WTC11 (cell line): ENCODE measurements at regions not wholly inside any gene's neighbourhood (a gene's known extent, or its start where the extent isn't known, plus 50 kb on each side); places are given as distances from the start of the nearest gene placed in this dataset.

Experiments used
- ATAC-seq: fragments of 200-7000 bp; cut with Tn5 transposase; 2 replicates; pipeline ENCODE4 v1.10.0; 2021; ENCODE audit warnings: mild to moderate bottlenecking, moderate library complexity
- CTCF ChIA-PET: fragments of 300-600 bp; sonication (Branson Sonifier 250); formaldehyde crosslinking; loops from one replicate; lab custom pipeline; 2021; ENCODE audit warnings: antibody characterized with exemption; lab: Charles Lee
- POLR2A ChIA-PET: fragments of 350-600 bp; sonication (Branson Sonifier 250); formaldehyde crosslinking; loops from one replicate; lab custom pipeline; 2021; ENCODE audit warnings: antibody characterized with exemption; lab: Charles Lee
- DNase-seq: peaks from one replicate; pipeline ENCODE4 v3.0.0; 2021; ENCODE audit warnings: low spot score
- H3K27ac Mint-ChIP-seq: 2 replicates; pipeline ENCODE4 v1.8.0; 2021; ENCODE audit warnings: mixed read lengths
- H3K27me3 Mint-ChIP-seq: 2 replicates; pipeline ENCODE4 v1.8.0; 2021; ENCODE audit warnings: low read depth, mild to moderate bottlenecking, moderate library complexity, mixed read lengths
- H3K36me3 Mint-ChIP-seq: 2 replicates; pipeline ENCODE4 v1.8.0; 2021; ENCODE audit warnings: mixed read lengths
- H3K4me1 Mint-ChIP-seq: 2 replicates; pipeline ENCODE4 v1.8.0; 2022; ENCODE audit warnings: mixed read lengths
- H3K4me3 Mint-ChIP-seq: 2 replicates; pipeline ENCODE4 v1.8.0; 2021; ENCODE audit warnings: mild to moderate bottlenecking, moderate library complexity, mixed read lengths
- H3K9me3 Mint-ChIP-seq: 2 replicates; pipeline ENCODE4 v1.8.0; 2021; ENCODE audit warnings: mixed read lengths
- ATF1 ChIP-seq: sonication (generic); formaldehyde crosslinking; IDR thresholded peaks from 2 replicates; pipeline ENCODE4 v1.8.1; 2023; ENCODE audit warnings: mild to moderate bottlenecking, moderate library complexity, missing genetic modification reagents
- CREM ChIP-seq: sonication (generic); formaldehyde crosslinking; IDR thresholded peaks from 2 replicates; pipeline ENCODE4 v1.8.1; 2022; ENCODE audit warnings: mild to moderate bottlenecking, missing genetic modification reagents, moderate library complexity
- ELF4 ChIP-seq: sonication (generic); formaldehyde crosslinking; IDR thresholded peaks from 2 replicates; pipeline ENCODE4 v1.8.1; 2022; ENCODE audit warnings: low read depth, mild to moderate bottlenecking, moderate library complexity, missing genetic modification reagents
- ESRRA ChIP-seq: sonication (generic); formaldehyde crosslinking; IDR thresholded peaks from 2 replicates; pipeline ENCODE4 v1.8.1; 2022; ENCODE audit warnings: mild to moderate bottlenecking, missing genetic modification reagents, borderline replicate concordance
- GABPB1 ChIP-seq: sonication (generic); formaldehyde crosslinking; IDR thresholded peaks from 2 replicates; pipeline ENCODE4 v1.8.1; 2023; ENCODE audit warnings: mild to moderate bottlenecking, missing genetic modification reagents
- HMGA2 ChIP-seq: fragments of 250-450 bp; sonication (Bioruptor Pico); IDR thresholded peaks from 2 replicates; pipeline ENCODE4 v1.4.0; 2021; ENCODE audit warnings: mild to moderate bottlenecking, moderate library complexity
- KAT7 ChIP-seq: sonication (generic); formaldehyde crosslinking; IDR thresholded peaks from 2 replicates; pipeline ENCODE4 v1.8.1; 2023; ENCODE audit warnings: missing genetic modification reagents, mild to moderate bottlenecking, borderline replicate concordance
- MYBL2 ChIP-seq: sonication (generic); formaldehyde crosslinking; IDR thresholded peaks from 2 replicates; pipeline ENCODE4 v1.8.1; 2023; ENCODE audit warnings: mild to moderate bottlenecking, moderate library complexity, missing genetic modification reagents
- NR2C2 ChIP-seq: sonication (generic); formaldehyde crosslinking; IDR thresholded peaks from 2 replicates; pipeline ENCODE4 v1.8.0; 2022; ENCODE audit warnings: mild to moderate bottlenecking, missing genetic modification reagents
- SOX15 ChIP-seq: fragments of 250-450 bp; sonication (Bioruptor Pico); IDR thresholded peaks from 2 replicates; pipeline ENCODE4 v1.9.0; 2021; ENCODE audit warnings: mild to moderate bottlenecking
- ZNF121 ChIP-seq: sonication (generic); formaldehyde crosslinking; IDR thresholded peaks from 2 replicates; pipeline ENCODE4 v1.8.0; 2023; ENCODE audit warnings: missing genetic modification reagents
- ZNF219 ChIP-seq: sonication (generic); formaldehyde crosslinking; IDR thresholded peaks from 2 replicates; pipeline ENCODE4 v1.8.0; 2023; ENCODE audit warnings: missing genetic modification reagents, mild to moderate bottlenecking, borderline replicate concordance
- TF ChIP-seq, protein P1 (sequence below): sonication (generic); formaldehyde crosslinking; IDR thresholded peaks from 2 replicates; pipeline ENCODE4 v1.8.0; 2022; ENCODE audit warnings: missing genetic modification reagents
- TF ChIP-seq, protein P2 (sequence below): sonication (generic); formaldehyde crosslinking; IDR thresholded peaks from 2 replicates; pipeline ENCODE4 v1.8.1; 2023; ENCODE audit warnings: mild to moderate bottlenecking, missing genetic modification reagents, borderline replicate concordance
- TF ChIP-seq, protein P3 (sequence below): sonication (generic); formaldehyde crosslinking; IDR thresholded peaks from 2 replicates; pipeline ENCODE4 v1.8.1; 2023; ENCODE audit warnings: mild to moderate bottlenecking, missing genetic modification reagents

DNA sequence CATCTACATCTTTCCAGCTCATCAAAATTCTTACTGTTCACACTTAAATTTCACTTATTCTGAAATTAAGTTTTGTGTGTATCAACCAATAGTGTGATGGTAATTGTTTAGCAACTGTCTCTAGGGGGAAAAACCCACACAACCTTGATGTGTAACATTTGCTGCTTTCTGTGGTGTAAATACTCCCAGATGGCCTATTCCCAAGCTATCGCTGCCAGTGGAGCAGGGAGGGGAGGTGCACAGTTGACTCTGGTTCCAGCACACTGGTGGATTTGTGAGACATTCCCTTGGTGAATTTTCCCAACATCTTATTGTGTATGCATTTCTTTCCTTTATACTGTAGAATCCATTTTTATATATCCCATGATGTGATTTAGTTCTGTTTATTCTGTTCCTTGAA, 275.9 kb upstream of the SHH start (continued):
- TF ChIP-seq, protein P1, sequence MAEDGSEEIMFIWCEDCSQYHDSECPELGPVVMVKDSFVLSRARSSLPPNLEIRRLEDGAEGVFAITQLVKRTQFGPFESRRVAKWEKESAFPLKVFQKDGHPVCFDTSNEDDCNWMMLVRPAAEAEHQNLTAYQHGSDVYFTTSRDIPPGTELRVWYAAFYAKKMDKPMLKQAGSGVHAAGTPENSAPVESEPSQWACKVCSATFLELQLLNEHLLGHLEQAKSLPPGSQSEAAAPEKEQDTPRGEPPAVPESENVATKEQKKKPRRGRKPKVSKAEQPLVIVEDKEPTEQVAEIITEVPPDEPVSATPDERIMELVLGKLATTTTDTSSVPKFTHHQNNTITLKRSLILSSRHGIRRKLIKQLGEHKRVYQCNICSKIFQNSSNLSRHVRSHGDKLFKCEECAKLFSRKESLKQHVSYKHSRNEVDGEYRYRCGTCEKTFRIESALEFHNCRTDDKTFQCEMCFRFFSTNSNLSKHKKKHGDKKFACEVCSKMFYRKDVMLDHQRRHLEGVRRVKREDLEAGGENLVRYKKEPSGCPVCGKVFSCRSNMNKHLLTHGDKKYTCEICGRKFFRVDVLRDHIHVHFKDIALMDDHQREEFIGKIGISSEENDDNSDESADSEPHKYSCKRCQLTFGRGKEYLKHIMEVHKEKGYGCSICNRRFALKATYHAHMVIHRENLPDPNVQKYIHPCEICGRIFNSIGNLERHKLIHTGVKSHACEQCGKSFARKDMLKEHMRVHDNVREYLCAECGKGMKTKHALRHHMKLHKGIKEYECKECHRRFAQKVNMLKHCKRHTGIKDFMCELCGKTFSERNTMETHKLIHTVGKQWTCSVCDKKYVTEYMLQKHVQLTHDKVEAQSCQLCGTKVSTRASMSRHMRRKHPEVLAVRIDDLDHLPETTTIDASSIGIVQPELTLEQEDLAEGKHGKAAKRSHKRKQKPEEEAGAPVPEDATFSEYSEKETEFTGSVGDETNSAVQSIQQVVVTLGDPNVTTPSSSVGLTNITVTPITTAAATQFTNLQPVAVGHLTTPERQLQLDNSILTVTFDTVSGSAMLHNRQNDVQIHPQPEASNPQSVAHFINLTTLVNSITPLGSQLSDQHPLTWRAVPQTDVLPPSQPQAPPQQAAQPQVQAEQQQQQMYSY (CRISPR knock-in tag): no peak
- no peak for TF ChIP-seq GABPB1
- TF ChIP-seq KAT7 (CRISPR knock-in tag): no peak
- no peak for TF ChIP-seq ZNF121 (CRISPR knock-in tag)
- TF ChIP-seq, protein P2, sequence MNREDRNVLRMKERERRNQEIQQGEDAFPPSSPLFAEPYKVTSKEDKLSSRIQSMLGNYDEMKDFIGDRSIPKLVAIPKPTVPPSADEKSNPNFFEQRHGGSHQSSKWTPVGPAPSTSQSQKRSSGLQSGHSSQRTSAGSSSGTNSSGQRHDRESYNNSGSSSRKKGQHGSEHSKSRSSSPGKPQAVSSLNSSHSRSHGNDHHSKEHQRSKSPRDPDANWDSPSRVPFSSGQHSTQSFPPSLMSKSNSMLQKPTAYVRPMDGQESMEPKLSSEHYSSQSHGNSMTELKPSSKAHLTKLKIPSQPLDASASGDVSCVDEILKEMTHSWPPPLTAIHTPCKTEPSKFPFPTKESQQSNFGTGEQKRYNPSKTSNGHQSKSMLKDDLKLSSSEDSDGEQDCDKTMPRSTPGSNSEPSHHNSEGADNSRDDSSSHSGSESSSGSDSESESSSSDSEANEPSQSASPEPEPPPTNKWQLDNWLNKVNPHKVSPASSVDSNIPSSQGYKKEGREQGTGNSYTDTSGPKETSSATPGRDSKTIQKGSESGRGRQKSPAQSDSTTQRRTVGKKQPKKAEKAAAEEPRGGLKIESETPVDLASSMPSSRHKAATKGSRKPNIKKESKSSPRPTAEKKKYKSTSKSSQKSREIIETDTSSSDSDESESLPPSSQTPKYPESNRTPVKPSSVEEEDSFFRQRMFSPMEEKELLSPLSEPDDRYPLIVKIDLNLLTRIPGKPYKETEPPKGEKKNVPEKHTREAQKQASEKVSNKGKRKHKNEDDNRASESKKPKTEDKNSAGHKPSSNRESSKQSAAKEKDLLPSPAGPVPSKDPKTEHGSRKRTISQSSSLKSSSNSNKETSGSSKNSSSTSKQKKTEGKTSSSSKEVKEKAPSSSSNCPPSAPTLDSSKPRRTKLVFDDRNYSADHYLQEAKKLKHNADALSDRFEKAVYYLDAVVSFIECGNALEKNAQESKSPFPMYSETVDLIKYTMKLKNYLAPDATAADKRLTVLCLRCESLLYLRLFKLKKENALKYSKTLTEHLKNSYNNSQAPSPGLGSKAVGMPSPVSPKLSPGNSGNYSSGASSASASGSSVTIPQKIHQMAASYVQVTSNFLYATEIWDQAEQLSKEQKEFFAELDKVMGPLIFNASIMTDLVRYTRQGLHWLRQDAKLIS (CRISPR knock-in tag): no peak
- TF ChIP-seq NR2C2 (CRISPR knock-in tag): no peak
- TF ChIP-seq ZNF219: no peak
- TF ChIP-seq ELF4 (CRISPR knock-in tag): no peak

DNA sequence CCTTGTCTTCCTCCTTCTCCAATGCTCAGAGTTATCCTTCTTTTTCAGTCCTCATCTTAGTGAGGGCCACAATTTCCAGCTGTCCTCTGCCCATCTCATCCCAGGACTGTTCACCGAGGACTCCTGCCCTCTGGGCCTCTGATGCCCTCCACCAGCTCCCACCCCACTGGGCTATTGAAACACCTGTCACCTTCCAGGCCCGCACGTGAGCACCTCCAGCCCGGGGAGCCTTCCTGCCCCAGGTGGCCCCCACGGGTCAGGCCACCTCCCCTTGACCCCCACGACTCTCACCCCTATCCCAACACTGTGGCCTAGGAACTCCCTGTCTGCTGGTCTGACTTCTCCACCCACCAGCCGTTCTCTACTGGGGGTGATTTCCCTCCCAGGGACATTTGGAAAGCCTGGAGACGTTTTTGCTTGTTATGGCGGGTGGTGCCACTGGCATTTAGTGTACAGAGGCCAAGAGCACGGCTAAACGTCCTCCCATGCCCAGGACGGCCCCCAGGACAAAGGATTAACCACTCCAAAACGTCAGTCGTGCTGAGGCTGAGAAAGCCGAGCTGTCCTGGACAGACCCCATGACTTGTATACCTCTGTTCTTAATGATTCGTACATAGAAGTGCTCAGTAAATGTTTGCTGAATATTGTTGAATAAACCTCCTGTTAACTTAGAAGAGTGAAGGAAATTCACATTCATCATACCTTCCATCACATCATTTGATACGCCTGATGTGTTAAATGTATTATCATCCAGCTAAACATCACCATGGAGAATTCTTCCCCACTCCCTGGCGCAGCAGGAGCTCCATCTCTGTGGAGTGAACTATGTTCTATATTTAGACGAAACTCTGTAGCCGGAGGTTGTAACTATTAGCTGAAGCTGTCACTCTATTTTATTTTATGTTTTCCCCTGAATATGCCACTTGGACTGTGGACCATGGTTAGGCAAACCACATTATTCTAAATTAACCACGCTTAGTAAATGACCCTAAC, 270.1 kb upstream of the SHH start:
- Mint-ChIP-seq H3K9me3 (peaks cover 53% of the 10 kb centered on the region), H3K27ac (no peak overlapping the region), H3K4me3 (no peak overlapping the region), H3K36me3 (peaks cover 24% of the 10 kb centered on the region), H3K4me1 (no peaks in the 10 kb centered on the region), H3K27me3 (no peaks in the 10 kb centered on the region; the same call in 1 of the 2 replicates)
- ChIA-PET CTCF (no interaction called here), POLR2A (no interaction called here)
- TF ChIP-seq ZNF219: no peak
- no peak for TF ChIP-seq SOX15 (CRISPR knock-in tag)
- TF ChIP-seq ESRRA (CRISPR knock-in tag): no peak
- TF ChIP-seq, protein P3, sequence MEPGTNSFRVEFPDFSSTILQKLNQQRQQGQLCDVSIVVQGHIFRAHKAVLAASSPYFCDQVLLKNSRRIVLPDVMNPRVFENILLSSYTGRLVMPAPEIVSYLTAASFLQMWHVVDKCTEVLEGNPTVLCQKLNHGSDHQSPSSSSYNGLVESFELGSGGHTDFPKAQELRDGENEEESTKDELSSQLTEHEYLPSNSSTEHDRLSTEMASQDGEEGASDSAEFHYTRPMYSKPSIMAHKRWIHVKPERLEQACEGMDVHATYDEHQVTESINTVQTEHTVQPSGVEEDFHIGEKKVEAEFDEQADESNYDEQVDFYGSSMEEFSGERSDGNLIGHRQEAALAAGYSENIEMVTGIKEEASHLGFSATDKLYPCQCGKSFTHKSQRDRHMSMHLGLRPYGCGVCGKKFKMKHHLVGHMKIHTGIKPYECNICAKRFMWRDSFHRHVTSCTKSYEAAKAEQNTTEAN (CRISPR knock-in tag): no peak
- TF ChIP-seq CREM (CRISPR knock-in tag): no peak
- no peak for TF ChIP-seq HMGA2 (CRISPR knock-in tag)
- no peak for TF ChIP-seq MYBL2 (CRISPR knock-in tag)
- TF ChIP-seq ATF1 (CRISPR knock-in tag): no peak
- ATAC-seq: no peak
- DNase-seq: no peak
